ENCODE measurements at regions not wholly inside any gene's neighbourhood (a gene's known extent, or its start where the extent isn't known, plus 50 kb on each side); places are given as distances from the start of the nearest gene placed in this dataset.

- H3K9me3 Mint-ChIP-seq = peaks cover 6% of the 10 kb centered on the region
- H3K27me3 Mint-ChIP-seq (ENCODE audit: low read depth) = no peaks in the 10 kb centered on the region
- DNase-seq (ENCODE audit: low spot score in 2 of 2, unreplicated experiment in 2 of 2) = no peak
- no peaks in the 10 kb centered on the region for H3K36me3 Mint-ChIP-seq
- TF ChIP-seq CTCF (IDR thresholded peaks at IDR 0.05; ENCODE audit: unreplicated experiment) = no peak
- no peak overlapping the region for H3K27ac Mint-ChIP-seq
- peaks cover 6% of the 10 kb centered on the region for H3K4me1 Mint-ChIP-seq
- H3K4me3 Mint-ChIP-seq = no peak overlapping the region
Observed at GRCh38 chr9:13675638-13676000, 396.1 kb upstream of the MPDZ start.

- H3K4me3 Mint-ChIP-seq = no peak overlapping the region
Observed at GRCh38 chr9:13674926-13675637, 395.6 kb upstream of the MPDZ start.

GRCh38 chr9:13673348-13673747 lies 393.9 kb upstream of the MPDZ start:
- H3K4me1 Mint-ChIP-seq = peaks cover 6% of the 10 kb centered on the region
- H3K4me3 Mint-ChIP-seq = no peak overlapping the region
- peaks cover 9% of the 10 kb centered on the region for H3K36me3 Mint-ChIP-seq
- no peaks in the 10 kb centered on the region for H3K27me3 Mint-ChIP-seq (ENCODE audit: low read depth)
- no peak for TF ChIP-seq CTCF (IDR thresholded peaks at IDR 0.05; ENCODE audit: unreplicated experiment)
- H3K9me3 Mint-ChIP-seq = peaks cover 12% of the 10 kb centered on the region
- H3K27ac Mint-ChIP-seq = no peak overlapping the region
- DNase-seq (ENCODE audit: low spot score in 2 of 2, unreplicated experiment in 2 of 2) = no peak

More at GRCh38 chr9:13674926-13675637, 395.6 kb upstream of the MPDZ start:
- Mint-ChIP-seq H3K4me1 (peaks cover 6% of the 10 kb centered on the region), H3K36me3 (no peaks in the 10 kb centered on the region), H3K27ac (no peak overlapping the region), H3K27me3 (ENCODE audit: low read depth) (no peaks in the 10 kb centered on the region), H3K9me3 (peaks cover 3% of the 10 kb centered on the region)
- no peak for DNase-seq (ENCODE audit: low spot score in 2 of 2, unreplicated experiment in 2 of 2)
- no peak for TF ChIP-seq CTCF (IDR thresholded peaks at IDR 0.05; ENCODE audit: unreplicated experiment)

GRCh38 chr9:13665418-13666066 lies 386.1 kb upstream of the MPDZ start:
- Mint-ChIP-seq H3K36me3 (peaks cover 10% of the 10 kb centered on the region), H3K9me3 (peaks cover 30% of the 10 kb centered on the region), H3K27me3 (ENCODE audit: low read depth) (no peaks in the 10 kb centered on the region), H3K4me3 (no peak overlapping the region), H3K4me1 (no peaks in the 10 kb centered on the region), H3K27ac (no peak overlapping the region)
- no peak for TF ChIP-seq CTCF (IDR thresholded peaks at IDR 0.05; ENCODE audit: unreplicated experiment)
- no peak for DNase-seq (ENCODE audit: low spot score in 2 of 2, unreplicated experiment in 2 of 2)

GRCh38 chr9:13661014-13661413 lies 381.5 kb upstream of the MPDZ start:
- Mint-ChIP-seq H3K4me1 (no peaks in the 10 kb centered on the region), H3K9me3 (peaks cover 14% of the 10 kb centered on the region), H3K27ac (no peak overlapping the region), H3K27me3 (ENCODE audit: low read depth) (no peaks in the 10 kb centered on the region), H3K4me3 (no peak overlapping the region), H3K36me3 (no peaks in the 10 kb centered on the region)
- no peak for DNase-seq (ENCODE audit: low spot score in 2 of 2, unreplicated experiment in 2 of 2)
- TF ChIP-seq CTCF (IDR thresholded peaks at IDR 0.05; ENCODE audit: unreplicated experiment) = no peak
